ENCODE measurements at regions not wholly inside any gene's neighbourhood (a gene's known extent, or its start where the extent isn't known, plus 50 kb on each side); places are given as distances from the start of the nearest gene placed in this dataset.

GRCh38 chr3:117366574-117366973 is 657.0 kb downstream of the TUSC7 start:
- H3K36me3 ChIP-seq, result no peaks in the 10 kb centered on the region
- H3K27me3 ChIP-seq, result no peaks in the 10 kb centered on the region
- H3K9me3 ChIP-seq, result no peaks in the 10 kb centered on the region
- H3K27ac ChIP-seq, result no peak overlapping the region
- no peaks in the 10 kb centered on the region for H3K4me1 ChIP-seq
- in situ Hi-C loops (cut with MboI; ENCODE audit: low pct_ligation_motif_present in 1 of 4, low pct_unique_long_range_greater_than_20kb in 1 of 4, low sequenced_read_pairs in 3 of 4), result loop anchor here in 2 of 4 donors (25.0 kb wide), 1 partner anchor 354 kb away; no protein-coding TSS in a partner anchor
- H3K4me3 ChIP-seq, result no peak overlapping the region
- intact Hi-C loops (cut with DNase I; ENCODE audit: low total_unique reads), result no loop called here
- DNase-seq, result no peak
- no peak for TF ChIP-seq POLR2AphosphoS5 (IDR thresholded peaks at IDR 0.05)
- no peak for TF ChIP-seq CTCF (IDR thresholded peaks at IDR 0.05)
- no peak for TF ChIP-seq POLR2A (IDR thresholded peaks at IDR 0.05)

- Histone ChIP-seq H3K27me3 (no peaks in the 10 kb centered on the region), H3K4me3 (no peak overlapping the region), H3K36me3 (no peaks in the 10 kb centered on the region), H3K9me3 (no peaks in the 10 kb centered on the region), H3K4me1 (no peaks in the 10 kb centered on the region), H3K27ac (no peak overlapping the region)
- TF ChIP-seq CTCF (IDR thresholded peaks at IDR 0.05) (no peak), EP300 (IDR thresholded peaks at IDR 0.05; ENCODE audit: low read depth) (no peak), POLR2A (IDR thresholded peaks at IDR 0.05) (no peak), POLR2AphosphoS5 (IDR thresholded peaks at IDR 0.05) (no peak)
- in situ Hi-C loops (cut with MboI; ENCODE audit: low pct_ligation_motif_present in 1 of 4, low pct_unique_long_range_greater_than_20kb in 1 of 4, low sequenced_read_pairs in 3 of 4) (loop anchor here in 2 of 4 donors (25.0 kb wide), 1 partner anchor 356 kb away; no protein-coding TSS in a partner anchor), intact Hi-C loops (cut with DNase I; ENCODE audit: low total_unique reads) (no loop called here)
- DNase-seq, result no peak
- WGBS, 2 donors (ENCODE audit: low coverage in 1 of 2), result 79 to 92% methylated on average over 2 to 3 of the region's 3 CpGs
These were observed 658.3 kb downstream of the TUSC7 start for GRCh38 chr3:117367861-117368260.

- in situ Hi-C loops (cut with MboI; ENCODE audit: low pct_ligation_motif_present in 1 of 4, low pct_unique_long_range_greater_than_20kb in 1 of 4, low sequenced_read_pairs in 3 of 4), result no loop called here
- Histone ChIP-seq H3K27me3 (no peaks in the 10 kb centered on the region), H3K27ac (no peak overlapping the region), H3K4me3 (no peak overlapping the region), H3K36me3 (no peaks in the 10 kb centered on the region), H3K4me1 (no peaks in the 10 kb centered on the region), H3K9me3 (no peaks in the 10 kb centered on the region)
- DNase-seq, result no peak
- 66 to 67% methylated on average over 2 of the region's 2 CpGs for WGBS, 2 donors (ENCODE audit: low coverage in 1 of 2)
- TF ChIP-seq POLR2A (IDR thresholded peaks at IDR 0.05) (no peak), EP300 (IDR thresholded peaks at IDR 0.05; ENCODE audit: low read depth) (no peak), CTCF (IDR thresholded peaks at IDR 0.05) (no peak), POLR2AphosphoS5 (IDR thresholded peaks at IDR 0.05) (no peak)
- intact Hi-C loops (cut with DNase I; ENCODE audit: low total_unique reads), result no loop called here
These were observed 671.1 kb downstream of the TUSC7 start for GRCh38 chr3:117380631-117381030.

GRCh38 chr3:117393119-117393518 is 683.5 kb downstream of the TUSC7 start:
- H3K9me3 ChIP-seq, result no peaks in the 10 kb centered on the region
- no peaks in the 10 kb centered on the region for H3K4me1 ChIP-seq
- 80 to 88% methylated on average over 1 of the region's 1 CpG for WGBS, 2 donors (ENCODE audit: low coverage in 1 of 2)
- TF ChIP-seq CTCF (IDR thresholded peaks at IDR 0.05) (no peak), EP300 (IDR thresholded peaks at IDR 0.05; ENCODE audit: low read depth) (no peak), POLR2A (IDR thresholded peaks at IDR 0.05) (no peak), POLR2AphosphoS5 (IDR thresholded peaks at IDR 0.05) (no peak)
- no peak overlapping the region for H3K4me3 ChIP-seq
- no peaks in the 10 kb centered on the region for H3K27me3 ChIP-seq
- no peak for DNase-seq
- H3K36me3 ChIP-seq, result no peaks in the 10 kb centered on the region
- intact Hi-C loops (cut with DNase I; ENCODE audit: low total_unique reads) (no loop called here), in situ Hi-C loops (cut with MboI; ENCODE audit: low pct_ligation_motif_present in 1 of 4, low pct_unique_long_range_greater_than_20kb in 1 of 4, low sequenced_read_pairs in 3 of 4) (no loop called here)
- no peak overlapping the region for H3K27ac ChIP-seq

Measured in transverse colon (tissue), 4 donors.